ENCODE measurements at regions not wholly inside any gene's neighbourhood (a gene's known extent, or its start where the extent isn't known, plus 50 kb on each side); places are given as distances from the start of the nearest gene placed in this dataset.

GRCh38 chr6:148614602-148615001, 132.2 kb upstream of the UST start:
- Histone ChIP-seq H3K9ac (ENCODE audit: low read length) (no peak overlapping the region), H3K9me3 (ENCODE audit: control insufficient read depth, low read length) (no peaks in the 10 kb centered on the region), H3K18ac (ENCODE audit: low read depth in 1 of 2, low read length in 2 of 2) (no peak overlapping the region), H3K27ac (ENCODE audit: low read length, poor library complexity, severe bottlenecking) (no peak overlapping the region), H3K36me3 (ENCODE audit: control insufficient read depth in 1 of 2, insufficient read depth in 2 of 2, low read depth in 1 of 2, low read length in 2 of 2) (no peaks in the 10 kb centered on the region), H2BK120ac (ENCODE audit: low read depth, low read length) (no peak overlapping the region), H4K8ac (ENCODE audit: low read length) (no peak overlapping the region), H3K4me3 (ENCODE audit: insufficient read depth in 1 of 2, low read depth in 1 of 2, low read length in 2 of 2) (no peak overlapping the region), H3K79me1 (replicated peaks; ENCODE audit: low read length, poor library complexity, severe bottlenecking) (no peaks in the 10 kb centered on the region), H3K4me2 (ENCODE audit: low read length, poor library complexity, severe bottlenecking) (no peak overlapping the region), H2BK15ac (ENCODE audit: low read depth, poor library complexity, severe bottlenecking) (no peak overlapping the region), H3K27me3 (ENCODE audit: control insufficient read depth in 1 of 2, insufficient read depth in 1 of 2, low read length in 2 of 2) (peaks cover 0 to 15% of the 10 kb centered on the region in 2 experiments), H3K4ac (ENCODE audit: low read depth in 1 of 2, low read length in 2 of 2) (no peak overlapping the region), H2AK5ac (ENCODE audit: low read length, severe bottlenecking) (no peak overlapping the region), H2BK12ac (ENCODE audit: low read length in 2 of 2) (no peak overlapping the region), H2BK5ac (ENCODE audit: low read depth, low read length, poor library complexity, severe bottlenecking) (no peak overlapping the region), H2AFZ (ENCODE audit: low read depth, low read length) (no peak overlapping the region), H3K23ac (ENCODE audit: low read length in 2 of 2) (no peak overlapping the region), H3K14ac (ENCODE audit: low read length in 2 of 2) (no peak overlapping the region), H4K91ac (ENCODE audit: low read length) (no peak overlapping the region), H3K4me1 (ENCODE audit: control insufficient read depth, insufficient read depth, low read depth, low read length) (no peaks in the 10 kb centered on the region)
- WGBS = 95% methylated on average over 3 of the region's 3 CpGs
- no peak for DNase-seq

GRCh38 chr6:148616841-148617240, 130.0 kb upstream of the UST start:
- Histone ChIP-seq H3K4ac (ENCODE audit: low read depth in 1 of 2, low read length in 2 of 2) (no peak overlapping the region), H3K27me3 (ENCODE audit: control insufficient read depth in 1 of 2, insufficient read depth in 1 of 2, low read length in 2 of 2) (peaks cover 0 to 12% of the 10 kb centered on the region in 2 experiments)
- 100% methylated on average over 2 of the region's 3 CpGs for WGBS

GRCh38 chr6:148617530-148617929, 129.3 kb upstream of the UST start:
- peak; percentile 73 for DNase-seq
- Histone ChIP-seq H3K4ac (ENCODE audit: low read depth in 1 of 2, low read length in 2 of 2) (no peak overlapping the region), H3K4me3 (ENCODE audit: insufficient read depth in 1 of 2, low read depth in 1 of 2, low read length in 2 of 2) (no peak overlapping the region), H3K9ac (ENCODE audit: low read length) (no peak overlapping the region), H3K4me1 (ENCODE audit: control insufficient read depth, insufficient read depth, low read depth, low read length) (no peaks in the 10 kb centered on the region), H2BK12ac (ENCODE audit: low read length in 2 of 2) (no peak overlapping the region), H3K18ac (ENCODE audit: low read depth in 1 of 2, low read length in 2 of 2) (no peak overlapping the region), H4K8ac (ENCODE audit: low read length) (no peak overlapping the region), H2BK120ac (ENCODE audit: low read depth, low read length) (no peak overlapping the region), H4K91ac (ENCODE audit: low read length) (no peak overlapping the region), H3K27me3 (ENCODE audit: control insufficient read depth in 1 of 2, insufficient read depth in 1 of 2, low read length in 2 of 2) (peaks cover 0 to 10% of the 10 kb centered on the region in 2 experiments), H2BK5ac (ENCODE audit: low read depth, low read length, poor library complexity, severe bottlenecking) (no peak overlapping the region), H3K4me2 (ENCODE audit: low read length, poor library complexity, severe bottlenecking) (no peak overlapping the region), H3K14ac (ENCODE audit: low read length in 2 of 2) (no peak overlapping the region), H3K79me1 (replicated peaks; ENCODE audit: low read length, poor library complexity, severe bottlenecking) (no peaks in the 10 kb centered on the region), H3K23ac (ENCODE audit: low read length in 2 of 2) (no peak overlapping the region), H3K36me3 (ENCODE audit: control insufficient read depth in 1 of 2, insufficient read depth in 2 of 2, low read depth in 1 of 2, low read length in 2 of 2) (no peaks in the 10 kb centered on the region), H2BK15ac (ENCODE audit: low read depth, poor library complexity, severe bottlenecking) (no peak overlapping the region), H3K9me3 (ENCODE audit: control insufficient read depth, low read length) (no peaks in the 10 kb centered on the region), H2AK5ac (ENCODE audit: low read length, severe bottlenecking) (no peak overlapping the region), H3K27ac (ENCODE audit: low read length, poor library complexity, severe bottlenecking) (no peak overlapping the region), H2AFZ (ENCODE audit: low read depth, low read length) (no peak overlapping the region)
- WGBS = 10% methylated on average over 3 of the region's 4 CpGs

More at GRCh38 chr6:148616841-148617240, 130.0 kb upstream of the UST start:
- Histone ChIP-seq H3K4me2 (ENCODE audit: low read length, poor library complexity, severe bottlenecking) (no peak overlapping the region), H3K9ac (ENCODE audit: low read length) (no peak overlapping the region), H3K14ac (ENCODE audit: low read length in 2 of 2) (no peak overlapping the region), H3K4me3 (ENCODE audit: insufficient read depth in 1 of 2, low read depth in 1 of 2, low read length in 2 of 2) (no peak overlapping the region), H3K36me3 (ENCODE audit: control insufficient read depth in 1 of 2, insufficient read depth in 2 of 2, low read depth in 1 of 2, low read length in 2 of 2) (no peaks in the 10 kb centered on the region), H3K4me1 (ENCODE audit: control insufficient read depth, insufficient read depth, low read depth, low read length) (no peaks in the 10 kb centered on the region), H3K18ac (ENCODE audit: low read depth in 1 of 2, low read length in 2 of 2) (no peak overlapping the region), H2AFZ (ENCODE audit: low read depth, low read length) (no peak overlapping the region), H2BK5ac (ENCODE audit: low read depth, low read length, poor library complexity, severe bottlenecking) (no peak overlapping the region), H3K79me1 (replicated peaks; ENCODE audit: low read length, poor library complexity, severe bottlenecking) (no peaks in the 10 kb centered on the region), H3K27ac (ENCODE audit: low read length, poor library complexity, severe bottlenecking) (no peak overlapping the region), H2AK5ac (ENCODE audit: low read length, severe bottlenecking) (no peak overlapping the region), H2BK12ac (ENCODE audit: low read length in 2 of 2) (no peak overlapping the region), H3K9me3 (ENCODE audit: control insufficient read depth, low read length) (no peaks in the 10 kb centered on the region), H4K8ac (ENCODE audit: low read length) (no peak overlapping the region), H2BK15ac (ENCODE audit: low read depth, poor library complexity, severe bottlenecking) (no peak overlapping the region), H4K91ac (ENCODE audit: low read length) (no peak overlapping the region), H2BK120ac (ENCODE audit: low read depth, low read length) (no peak overlapping the region), H3K23ac (ENCODE audit: low read length in 2 of 2) (no peak overlapping the region)
- DNase-seq = peak; percentile 47

DNA sequence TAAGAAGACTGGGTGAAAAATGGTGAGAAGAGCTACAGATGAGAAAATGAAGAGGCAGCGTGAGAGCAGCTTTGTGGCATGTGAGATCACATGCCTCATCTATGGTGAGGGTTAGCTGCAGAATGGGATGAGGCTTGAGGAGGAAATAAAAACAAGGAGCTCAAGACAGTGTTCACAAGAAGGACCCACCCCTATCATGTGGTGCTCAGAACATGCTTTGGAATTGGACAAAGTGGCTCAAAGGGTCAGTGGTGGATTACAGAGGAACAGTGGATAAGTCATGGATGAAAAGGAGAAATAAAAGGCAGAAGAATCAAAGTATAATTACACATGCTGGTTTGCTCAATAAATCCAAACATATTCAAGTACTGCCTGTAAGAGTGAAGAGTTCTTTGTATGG, 126.9 kb upstream of the UST start:
- Histone ChIP-seq H3K18ac (ENCODE audit: low read depth in 1 of 2, low read length in 2 of 2) (no peak overlapping the region), H2BK120ac (ENCODE audit: low read depth, low read length) (no peak overlapping the region), H2AK5ac (ENCODE audit: low read length, severe bottlenecking) (no peak overlapping the region), H3K4me1 (ENCODE audit: control insufficient read depth, insufficient read depth, low read depth, low read length) (no peaks in the 10 kb centered on the region), H3K9ac (ENCODE audit: low read length) (no peak overlapping the region), H3K4me2 (ENCODE audit: low read length, poor library complexity, severe bottlenecking) (no peak overlapping the region), H2BK5ac (ENCODE audit: low read depth, low read length, poor library complexity, severe bottlenecking) (no peak overlapping the region), H3K27ac (ENCODE audit: low read length, poor library complexity, severe bottlenecking) (no peak overlapping the region), H4K91ac (ENCODE audit: low read length) (no peak overlapping the region), H3K14ac (ENCODE audit: low read length in 2 of 2) (no peak overlapping the region), H4K8ac (ENCODE audit: low read length) (no peak overlapping the region), H3K4ac (ENCODE audit: low read depth in 1 of 2, low read length in 2 of 2) (no peak overlapping the region), H3K4me3 (ENCODE audit: insufficient read depth in 1 of 2, low read depth in 1 of 2, low read length in 2 of 2) (no peak overlapping the region), H3K27me3 (ENCODE audit: control insufficient read depth in 1 of 2, insufficient read depth in 1 of 2, low read length in 2 of 2) (no peaks in the 10 kb centered on the region), H3K36me3 (ENCODE audit: control insufficient read depth in 1 of 2, insufficient read depth in 2 of 2, low read depth in 1 of 2, low read length in 2 of 2) (no peaks in the 10 kb centered on the region), H2BK15ac (ENCODE audit: low read depth, poor library complexity, severe bottlenecking) (no peak overlapping the region), H3K9me3 (ENCODE audit: control insufficient read depth, low read length) (no peaks in the 10 kb centered on the region), H3K79me1 (replicated peaks; ENCODE audit: low read length, poor library complexity, severe bottlenecking) (no peaks in the 10 kb centered on the region), H2BK12ac (ENCODE audit: low read length in 2 of 2) (no peak overlapping the region), H2AFZ (ENCODE audit: low read depth, low read length) (no peak overlapping the region), H3K23ac (ENCODE audit: low read length in 2 of 2) (no peak overlapping the region)
- DNase-seq = no peak
- 96% methylated on average over 1 of the region's 1 CpG for WGBS

Measured in mesenchymal stem cell (in vitro differentiated cells and primary cell).